ENCODE measurements at regions not wholly inside any gene's neighbourhood (a gene's known extent, or its start where the extent isn't known, plus 50 kb on each side); places are given as distances from the start of the nearest gene placed in this dataset.

DNA sequence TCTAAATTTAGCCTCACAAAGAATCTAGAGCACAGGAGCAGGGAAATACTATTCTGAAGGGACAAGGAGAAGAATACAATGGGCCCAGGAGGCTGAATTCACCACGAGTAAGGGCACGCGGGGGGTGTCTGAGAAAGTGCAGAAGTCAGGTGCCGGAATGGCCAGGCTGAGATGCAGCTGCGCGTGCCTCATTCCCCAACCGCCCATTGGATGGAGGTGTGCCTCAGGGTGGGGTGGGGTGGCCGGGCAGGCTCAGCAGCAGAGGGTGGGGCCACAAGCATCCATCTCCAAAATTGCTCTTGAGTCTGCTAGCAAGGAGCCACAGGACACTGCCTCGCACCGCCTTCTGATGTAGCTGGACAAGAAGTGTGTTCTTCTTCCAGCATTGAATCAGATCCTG is 387.0 kb downstream of the SHANK2 start (continued):
- TF ChIP-seq, protein P1, sequence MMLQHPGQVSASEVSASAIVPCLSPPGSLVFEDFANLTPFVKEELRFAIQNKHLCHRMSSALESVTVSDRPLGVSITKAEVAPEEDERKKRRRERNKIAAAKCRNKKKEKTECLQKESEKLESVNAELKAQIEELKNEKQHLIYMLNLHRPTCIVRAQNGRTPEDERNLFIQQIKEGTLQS (IDR thresholded peaks at IDR 0.05): no peak
- TF ChIP-seq, protein P1 (CRISPR knock-in tag; conservative IDR thresholded peaks at IDR 0.05): no peak

DNA sequence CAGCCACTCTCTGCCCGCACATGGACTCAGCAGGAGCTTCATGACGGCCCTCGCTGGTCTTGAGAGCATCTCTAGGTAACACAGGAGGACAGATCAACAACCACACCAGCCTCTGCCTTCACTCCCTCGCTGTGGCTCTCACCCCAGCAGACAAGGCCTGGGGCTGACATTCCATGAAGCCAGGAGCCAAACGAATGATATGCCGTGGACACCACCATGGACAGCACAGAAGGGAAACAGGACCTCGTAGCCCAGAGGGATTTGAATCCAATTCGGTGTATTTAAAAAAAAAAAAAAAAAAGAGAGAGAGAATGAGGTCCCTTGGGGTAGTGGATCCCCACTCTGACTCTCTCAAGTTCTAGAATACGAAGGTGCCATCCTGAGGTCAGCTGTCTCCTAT is 385.5 kb downstream of the SHANK2 start:
- CTCF ChIA-PET (ENCODE audit: low intra/inter-chr PET ratio): no interaction called here
- intact Hi-C loops (cut with micrococcal nuclease) (no loop called here), in situ Hi-C loops (cut with MboI) (no loop called here)
- POLR2A ChIA-PET: interaction anchor here (0.6 kb wide), 1 partner anchor 37 kb away, joined by 3 read pairs; no protein-coding TSS in a partner anchor
- Histone ChIP-seq H4K20me1 (replicated peaks; ENCODE audit: control insufficient read depth, insufficient read depth, low read length) (peaks cover 6% of the 10 kb centered on the region), H3K27ac (ENCODE audit: extremely low read depth, low read depth, low read length) (no peak overlapping the region), H3K79me2 (ENCODE audit: control insufficient read depth, insufficient read depth, low read length) (no peaks in the 10 kb centered on the region), H3K4me1 (replicated peaks in 1 of 2; ENCODE audit: control insufficient read depth in 2 of 2, insufficient read depth in 2 of 2, low read length in 2 of 2) (no peaks in the 10 kb centered on the region), H3K4me3 (no peak overlapping the region), H3K9me3 (replicated peaks; ENCODE audit: control insufficient read depth, insufficient read depth, low read depth, low read length) (no peaks in the 10 kb centered on the region), H3K27me3 (ENCODE audit: control insufficient read depth in 2 of 2, insufficient read depth in 2 of 2, low read length in 2 of 2) (peaks cover 3 to 36% of the 10 kb centered on the region in 2 experiments; a peak in 4 of 5 replicates), H2AFZ (ENCODE audit: low read depth, low read length) (no peak overlapping the region), H3K9ac (ENCODE audit: insufficient read depth in 1 of 2, low read depth in 2 of 2, low read length in 2 of 2) (no peak overlapping the region), H3K36me3 (ENCODE audit: control insufficient read depth, insufficient read depth, low read length) (no peaks in the 10 kb centered on the region), H3K4me2 (ENCODE audit: insufficient read depth, low read length) (no peak overlapping the region), H3K9me1 (ENCODE audit: control insufficient read depth, insufficient read depth, low read length) (no peaks in the 10 kb centered on the region)
- TF ChIP-seq, protein P2, sequence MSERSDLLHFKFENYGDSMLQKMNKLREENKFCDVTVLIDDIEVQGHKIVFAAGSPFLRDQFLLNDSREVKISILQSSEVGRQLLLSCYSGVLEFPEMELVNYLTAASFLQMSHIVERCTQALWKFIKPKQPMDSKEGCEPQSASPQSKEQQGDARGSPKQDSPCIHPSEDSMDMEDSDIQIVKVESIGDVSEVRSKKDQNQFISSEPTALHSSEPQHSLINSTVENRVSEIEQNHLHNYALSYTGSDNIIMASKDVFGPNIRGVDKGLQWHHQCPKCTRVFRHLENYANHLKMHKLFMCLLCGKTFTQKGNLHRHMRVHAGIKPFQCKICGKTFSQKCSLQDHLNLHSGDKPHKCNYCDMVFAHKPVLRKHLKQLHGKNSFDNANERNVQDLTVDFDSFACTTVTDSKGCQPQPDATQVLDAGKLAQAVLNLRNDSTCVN (CRISPR knock-in tag; IDR thresholded peaks at IDR 0.05): no peak
- TF ChIP-seq, protein P3, sequence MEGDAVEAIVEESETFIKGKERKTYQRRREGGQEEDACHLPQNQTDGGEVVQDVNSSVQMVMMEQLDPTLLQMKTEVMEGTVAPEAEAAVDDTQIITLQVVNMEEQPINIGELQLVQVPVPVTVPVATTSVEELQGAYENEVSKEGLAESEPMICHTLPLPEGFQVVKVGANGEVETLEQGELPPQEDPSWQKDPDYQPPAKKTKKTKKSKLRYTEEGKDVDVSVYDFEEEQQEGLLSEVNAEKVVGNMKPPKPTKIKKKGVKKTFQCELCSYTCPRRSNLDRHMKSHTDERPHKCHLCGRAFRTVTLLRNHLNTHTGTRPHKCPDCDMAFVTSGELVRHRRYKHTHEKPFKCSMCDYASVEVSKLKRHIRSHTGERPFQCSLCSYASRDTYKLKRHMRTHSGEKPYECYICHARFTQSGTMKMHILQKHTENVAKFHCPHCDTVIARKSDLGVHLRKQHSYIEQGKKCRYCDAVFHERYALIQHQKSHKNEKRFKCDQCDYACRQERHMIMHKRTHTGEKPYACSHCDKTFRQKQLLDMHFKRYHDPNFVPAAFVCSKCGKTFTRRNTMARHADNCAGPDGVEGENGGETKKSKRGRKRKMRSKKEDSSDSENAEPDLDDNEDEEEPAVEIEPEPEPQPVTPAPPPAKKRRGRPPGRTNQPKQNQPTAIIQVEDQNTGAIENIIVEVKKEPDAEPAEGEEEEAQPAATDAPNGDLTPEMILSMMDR (IDR thresholded peaks at IDR 0.05 in 2 of 3, conservative IDR thresholded peaks at IDR 0.05 in 1 of 3; ENCODE audit: insufficient read depth in 2 of 3, low read depth in 1 of 3, low read length in 3 of 3): no peak
- TF ChIP-seq, protein P4, sequence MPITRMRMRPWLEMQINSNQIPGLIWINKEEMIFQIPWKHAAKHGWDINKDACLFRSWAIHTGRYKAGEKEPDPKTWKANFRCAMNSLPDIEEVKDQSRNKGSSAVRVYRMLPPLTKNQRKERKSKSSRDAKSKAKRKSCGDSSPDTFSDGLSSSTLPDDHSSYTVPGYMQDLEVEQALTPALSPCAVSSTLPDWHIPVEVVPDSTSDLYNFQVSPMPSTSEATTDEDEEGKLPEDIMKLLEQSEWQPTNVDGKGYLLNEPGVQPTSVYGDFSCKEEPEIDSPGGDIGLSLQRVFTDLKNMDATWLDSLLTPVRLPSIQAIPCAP (CRISPR knock-in tag; IDR thresholded peaks at IDR 0.05; ENCODE audit: borderline replicate concordance): no peak
- no peak for TF ChIP-seq KDM5B (IDR thresholded peaks at IDR 0.05; ENCODE audit: insufficient replicate concordance, low read depth, low read length)
- no peak for TF ChIP-seq FOXA3 (CRISPR knock-in tag; conservative IDR thresholded peaks at IDR 0.05 in 1 of 2, IDR thresholded peaks at IDR 0.05 in 1 of 2)
- TF ChIP-seq TRIM28 (IDR thresholded peaks at IDR 0.05): no peak
- no peak for TF ChIP-seq NFIX (CRISPR knock-in tag; IDR thresholded peaks at IDR 0.05; ENCODE audit: low read depth)
- TF ChIP-seq TGIF2 (CRISPR knock-in tag; IDR thresholded peaks at IDR 0.05): no peak
- DNase-seq (ENCODE audit: extremely low read depth in 1 of 4, low spot score in 3 of 4) (no peak), FAIRE-seq (no peak), ATAC-seq (no peak)
- no TSS peak for BruUV-seq (replicated peaks)
- 0% methylated on average over 5 of the region's 9 CpGs for WGBS (ENCODE audit: insufficient coverage, low coverage, missing lambda C conversion rate)

Data from K562 (cell line).